ENCODE measurements at regions not wholly inside any gene's neighbourhood (a gene's known extent, or its start where the extent isn't known, plus 50 kb on each side); places are given as distances from the start of the nearest gene placed in this dataset.

DNA sequence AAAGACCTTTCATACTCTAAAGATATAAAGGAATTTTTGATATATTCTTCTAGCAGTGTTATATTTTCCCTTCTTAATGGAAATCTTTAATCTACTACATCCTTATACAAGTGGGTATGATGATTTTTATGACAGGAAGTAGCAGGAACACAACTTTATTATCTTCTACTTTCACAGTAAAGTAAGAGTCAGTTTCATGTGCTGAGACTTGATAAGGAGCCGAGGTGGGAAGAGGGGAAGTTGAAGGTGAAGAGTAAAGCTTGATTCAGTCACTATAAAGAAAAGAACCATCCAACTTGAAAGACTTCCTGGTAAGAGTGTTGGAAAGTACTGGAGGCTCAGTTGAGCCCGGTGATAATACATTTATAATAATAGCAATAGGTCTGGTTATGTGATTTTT, 82.1 kb upstream of the PTH start:
- no peak for TF ChIP-seq NFE2L2 (IDR thresholded peaks at IDR 0.05; ENCODE audit: low read depth, low read length)
- no peak for TF ChIP-seq MXI1 (IDR thresholded peaks at IDR 0.05; ENCODE audit: borderline replicate concordance, low read depth, low read length)
- TF ChIP-seq CHD1 (IDR thresholded peaks at IDR 0.05; ENCODE audit: low read depth, low read length) = no peak
- no peak for TF ChIP-seq RAD21 (IDR thresholded peaks at IDR 0.05; ENCODE audit: low read length)
- TF ChIP-seq MAFK (IDR thresholded peaks at IDR 0.05; ENCODE audit: low read depth, low read length) = no peak
- TF ChIP-seq FOS (IDR thresholded peaks at IDR 0.05; ENCODE audit: low read depth, low read length) = no peak
- Histone ChIP-seq H3K27ac (ENCODE audit: insufficient read depth, low read length) (no peak overlapping the region), H2AK5ac (ENCODE audit: low read depth, low read length) (no peak overlapping the region), H3K4me2 (ENCODE audit: low read depth, low read length) (no peak overlapping the region), H3K9me3 (ENCODE audit: control insufficient read depth, insufficient read depth, low read length) (no peaks in the 10 kb centered on the region), H3K23ac (ENCODE audit: low read depth, low read length) (no peak overlapping the region), H2AFZ (replicated peaks; ENCODE audit: low read length, poor library complexity) (no peak overlapping the region), H3K4me1 (ENCODE audit: control insufficient read depth, insufficient read depth, low read length) (no peaks in the 10 kb centered on the region), H3K36me3 (ENCODE audit: control insufficient read depth, insufficient read depth, low read length) (no peaks in the 10 kb centered on the region), H2BK15ac (ENCODE audit: low read depth, low read length) (no peak overlapping the region), H3K79me1 (ENCODE audit: low read depth in 1 of 2, low read length in 2 of 2) (no peaks in the 10 kb centered on the region), H2AK9ac (replicated peaks; ENCODE audit: low read depth, low read length, poor library complexity) (no peak overlapping the region), H3K14ac (replicated peaks; ENCODE audit: low read depth, low read length) (no peak overlapping the region), H4K20me1 (ENCODE audit: insufficient read depth, low read length) (no peaks in the 10 kb centered on the region), H2BK20ac (ENCODE audit: low read depth, low read length) (no peak overlapping the region), H3K27me3 (ENCODE audit: control insufficient read depth, insufficient read depth, low read length) (no peaks in the 10 kb centered on the region), H2BK120ac (ENCODE audit: low read depth, low read length) (no peak overlapping the region), H4K8ac (ENCODE audit: low read depth in 2 of 2, low read length in 2 of 2) (no peak overlapping the region), H3K4ac (ENCODE audit: low read depth, low read length) (no peak overlapping the region), H3K4me3 (ENCODE audit: insufficient read depth, low read depth, low read length) (no peak overlapping the region), H2BK5ac (ENCODE audit: low read depth, low read length, poor library complexity, severe bottlenecking) (no peak overlapping the region), H3K18ac (ENCODE audit: low read depth, low read length) (no peak overlapping the region), H3K9me1 (ENCODE audit: insufficient read depth, low read length) (no peaks in the 10 kb centered on the region), H4K5ac (ENCODE audit: low read depth, low read length) (no peak overlapping the region), H3K9ac (ENCODE audit: low read depth, low read length) (no peak overlapping the region), H4K91ac (ENCODE audit: insufficient read depth, low read depth, low read length) (no peak overlapping the region), H3K56ac (ENCODE audit: extremely low read depth, insufficient read depth, low read length) (no peak overlapping the region)
- POLR2A ChIA-PET (ENCODE audit: unreplicated experiment) = no interaction called here
- intact Hi-C loops (cut with micrococcal nuclease) (no loop called here), in situ Hi-C loops (cut with MboI; ENCODE audit: low sequenced_read_pairs) (no loop called here), dilution Hi-C loops (cut with HindIII; ENCODE audit: low sequenced_read_pairs, unreplicated experiment) (no loop called here)
- CTCF ChIA-PET = no interaction called here
- no CpG with 5 or more reads among the region's 2 CpGs for WGBS, 2 experiments (ENCODE audit: extremely low coverage in 2 of 2, insufficient read length in 1 of 2)
- ATAC-seq (ENCODE audit: low read depth) (no peak), DNase-seq (no peak)
- BruUV-seq (replicated peaks) = no TSS peak

Measured in IMR-90 (cell line).